Activated B cell treated with CpG ODN at 0.5 μM for 24 hours (primary cell): ENCODE measurements at regions not wholly inside any gene's neighbourhood (a gene's known extent, or its start where the extent isn't known, plus 50 kb on each side); places are given as distances from the start of the nearest gene placed in this dataset.

Source experiments
- ATAC-seq: fragments of 200-7000 bp; cut with Tn5 transposase; one replicate; pipeline ENCODE4 v1.10.0; 2021; ENCODE audit warnings: low read depth, mild to moderate bottlenecking, moderate library complexity
- CTCF ChIA-PET: fragments of 350-600 bp; sonication (Branson Sonifier 250); formaldehyde crosslinking; loops from one replicate; lab custom pipeline; 2021; ENCODE audit warnings: antibody characterized with exemption; lab: Charles Lee
- POLR2A ChIA-PET: fragments of 350-600 bp; sonication (Branson Sonifier 250); formaldehyde crosslinking; loops from one replicate; lab custom pipeline; 2021; ENCODE audit warnings: antibody characterized with exemption; lab: Charles Lee
- DNase-seq: peaks from one replicate; pipeline ENCODE4 v3.0.0; 2022
- H3K27ac Mint-ChIP-seq: one replicate; pipeline ENCODE4 v1.8.0; 2020; ENCODE audit warnings: mixed read lengths
- H3K27me3 Mint-ChIP-seq: one replicate; pipeline ENCODE4 v1.8.0; 2021; ENCODE audit warnings: mixed read lengths
- H3K36me3 Mint-ChIP-seq: one replicate; pipeline ENCODE4 v1.8.0; 2021; ENCODE audit warnings: low read depth, mixed read lengths
- H3K4me1 Mint-ChIP-seq: one replicate; pipeline ENCODE4 v1.8.0; 2021; ENCODE audit warnings: mixed read lengths
- H3K4me3 Mint-ChIP-seq: one replicate; pipeline ENCODE4 v1.8.0; 2020; ENCODE audit warnings: mild to moderate bottlenecking, mixed read lengths
- H3K9me3 Mint-ChIP-seq: one replicate; pipeline ENCODE4 v1.8.0; 2020; ENCODE audit warnings: mixed read lengths
- intact Hi-C: fragments of 100-400 bp; cut with micrococcal nuclease; formaldehyde crosslinking; loops from one replicate; pipeline ENCODE4 v1.15.1; 2024
- TF ChIP-seq, protein P1 (sequence below): fragments of 200-600 bp; IDR thresholded peaks from one replicate; pipeline ENCODE4 v1.8.0; 2022; ENCODE audit warnings: antibody characterized with exemption, mild to moderate bottlenecking

GRCh38 chr11:69930081-69931059, 111.2 kb upstream of the FGF3 start:
- DNase-seq, result no peak
- CTCF ChIA-PET, result no interaction called here
- intact Hi-C loops, result no loop called here
- Mint-ChIP-seq H3K9me3 (peaks cover 3% of the 10 kb centered on the region), H3K4me1 (peaks cover 6% of the 10 kb centered on the region), H3K27ac (no peak overlapping the region), H3K27me3 (peaks cover 23% of the 10 kb centered on the region), H3K36me3 (no peaks in the 10 kb centered on the region), H3K4me3 (no peak overlapping the region)
- no peak for ATAC-seq
- POLR2A ChIA-PET, result no interaction called here
- TF ChIP-seq, protein P1, sequence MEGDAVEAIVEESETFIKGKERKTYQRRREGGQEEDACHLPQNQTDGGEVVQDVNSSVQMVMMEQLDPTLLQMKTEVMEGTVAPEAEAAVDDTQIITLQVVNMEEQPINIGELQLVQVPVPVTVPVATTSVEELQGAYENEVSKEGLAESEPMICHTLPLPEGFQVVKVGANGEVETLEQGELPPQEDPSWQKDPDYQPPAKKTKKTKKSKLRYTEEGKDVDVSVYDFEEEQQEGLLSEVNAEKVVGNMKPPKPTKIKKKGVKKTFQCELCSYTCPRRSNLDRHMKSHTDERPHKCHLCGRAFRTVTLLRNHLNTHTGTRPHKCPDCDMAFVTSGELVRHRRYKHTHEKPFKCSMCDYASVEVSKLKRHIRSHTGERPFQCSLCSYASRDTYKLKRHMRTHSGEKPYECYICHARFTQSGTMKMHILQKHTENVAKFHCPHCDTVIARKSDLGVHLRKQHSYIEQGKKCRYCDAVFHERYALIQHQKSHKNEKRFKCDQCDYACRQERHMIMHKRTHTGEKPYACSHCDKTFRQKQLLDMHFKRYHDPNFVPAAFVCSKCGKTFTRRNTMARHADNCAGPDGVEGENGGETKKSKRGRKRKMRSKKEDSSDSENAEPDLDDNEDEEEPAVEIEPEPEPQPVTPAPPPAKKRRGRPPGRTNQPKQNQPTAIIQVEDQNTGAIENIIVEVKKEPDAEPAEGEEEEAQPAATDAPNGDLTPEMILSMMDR, result no peak

DNA sequence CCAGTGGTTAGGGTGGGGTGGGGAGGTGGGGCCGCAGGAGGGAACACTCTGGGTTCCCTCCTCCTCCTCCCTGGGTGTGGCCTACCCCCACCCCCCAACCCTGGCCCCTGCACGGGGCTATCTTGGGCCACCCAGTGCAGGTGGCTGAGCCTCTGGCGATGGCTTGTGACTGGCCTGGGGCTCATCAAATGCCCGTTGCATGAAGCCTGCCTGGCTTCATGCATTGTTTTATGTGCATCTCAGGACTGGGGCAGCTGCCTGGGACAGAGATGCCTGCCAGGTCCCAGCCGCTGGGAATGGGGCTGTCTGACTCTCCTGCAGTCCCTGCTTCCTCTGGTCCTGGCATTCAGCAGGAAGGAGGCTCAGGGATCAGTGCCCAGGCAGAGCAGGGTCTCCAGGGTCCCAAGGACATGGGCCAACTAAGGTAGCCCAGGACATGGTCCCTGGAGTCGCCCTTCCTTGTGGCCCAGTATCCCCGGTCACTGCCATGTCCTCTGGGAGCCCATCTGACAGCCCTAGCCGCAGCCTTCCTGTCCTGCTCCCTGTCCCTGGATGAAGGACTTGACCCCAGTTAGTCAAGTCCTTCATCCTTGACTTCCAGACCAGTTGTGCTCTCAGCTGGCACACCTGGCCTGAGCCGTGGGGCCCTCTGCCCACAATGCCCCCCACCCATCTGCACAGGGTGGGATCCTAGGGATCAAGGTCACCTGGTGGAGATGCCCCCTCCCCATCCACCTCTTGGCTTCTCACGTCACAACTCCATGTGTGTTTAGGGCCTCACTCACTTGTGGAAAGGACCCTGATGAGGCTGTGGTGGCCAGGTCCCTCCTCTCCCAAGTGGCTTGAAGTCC, 112.1 kb upstream of the FGF3 start:
- no peaks in the 10 kb centered on the region for H3K4me1 Mint-ChIP-seq
- no peak for ATAC-seq
- TF ChIP-seq, protein P1, result no peak
- H3K27me3 Mint-ChIP-seq, result peaks cover 18% of the 10 kb centered on the region
- H3K4me3 Mint-ChIP-seq, result no peak overlapping the region
- no peaks in the 10 kb centered on the region for H3K36me3 Mint-ChIP-seq
- H3K27ac Mint-ChIP-seq, result no peak overlapping the region
- CTCF ChIA-PET, result no interaction called here
- DNase-seq, result no peak
- peaks cover 6% of the 10 kb centered on the region for H3K9me3 Mint-ChIP-seq
- intact Hi-C loops, result no loop called here
- POLR2A ChIA-PET, result no interaction called here

GRCh38 chr11:69931994-69932910, 113.0 kb upstream of the FGF3 start:
- Mint-ChIP-seq H3K9me3 (peaks cover 12% of the 10 kb centered on the region), H3K4me1 (no peaks in the 10 kb centered on the region), H3K4me3 (no peak overlapping the region), H3K27ac (no peak overlapping the region), H3K27me3 (peaks cover 14% of the 10 kb centered on the region), H3K36me3 (no peaks in the 10 kb centered on the region)
- ATAC-seq (no peak), DNase-seq (no peak)
- TF ChIP-seq, protein P1, result no peak
- intact Hi-C loops, result no loop called here
- ChIA-PET POLR2A (no interaction called here), CTCF (no interaction called here)

DNA sequence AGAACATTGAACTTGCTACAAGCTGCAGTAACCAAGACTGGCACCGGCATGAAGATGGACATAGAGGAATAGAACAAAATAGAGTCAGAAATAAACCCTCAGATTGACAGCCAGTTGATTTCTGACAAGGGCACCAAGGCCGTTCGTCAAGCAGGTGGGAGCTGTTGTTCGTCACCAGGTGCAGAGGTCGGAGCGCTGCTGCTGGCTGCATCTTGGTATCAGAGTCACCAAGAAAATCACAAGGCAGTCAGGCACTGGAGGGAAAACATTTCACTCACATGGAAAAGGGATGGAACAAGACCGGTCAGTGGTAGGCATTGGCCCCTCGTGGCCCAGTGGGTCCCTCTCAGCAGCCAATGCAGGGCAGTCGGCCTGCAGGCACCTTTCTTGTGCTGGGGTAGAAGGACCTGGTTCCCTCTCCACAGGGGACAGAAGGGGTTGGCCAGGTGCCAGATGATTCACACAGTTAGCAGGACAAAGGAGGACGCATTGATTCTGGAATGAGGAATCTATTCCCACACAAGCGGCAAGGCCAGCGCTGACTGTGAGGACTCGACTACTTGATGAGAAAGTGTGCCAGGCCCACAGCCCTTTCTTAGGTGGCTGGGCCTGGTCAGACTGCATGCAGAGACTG, 115.8 kb upstream of the FGF3 start:
- TF ChIP-seq, protein P1, result no peak
- Mint-ChIP-seq H3K27me3 (peaks cover 7% of the 10 kb centered on the region), H3K36me3 (no peaks in the 10 kb centered on the region), H3K9me3 (peaks cover 9% of the 10 kb centered on the region), H3K4me3 (no peak overlapping the region), H3K4me1 (no peaks in the 10 kb centered on the region), H3K27ac (no peak overlapping the region)
- ATAC-seq, result no peak
- intact Hi-C loops, result no loop called here
- POLR2A ChIA-PET, result no interaction called here
- no peak for DNase-seq
- CTCF ChIA-PET, result no interaction called here
